ENCODE measurements at regions not wholly inside any gene's neighbourhood (a gene's known extent, or its start where the extent isn't known, plus 50 kb on each side); places are given as distances from the start of the nearest gene placed in this dataset.

- no peak for TF ChIP-seq CTCF (IDR thresholded peaks at IDR 0.05; ENCODE audit: unreplicated experiment)
- Mint-ChIP-seq H3K36me3 (ENCODE audit: low read depth, unreplicated experiment) (no peaks in the 10 kb centered on the region), H3K4me3 (ENCODE audit: unreplicated experiment) (no peak overlapping the region), H3K27me3 (ENCODE audit: unreplicated experiment) (no peaks in the 10 kb centered on the region), H3K9me3 (ENCODE audit: unreplicated experiment) (peaks cover 5% of the 10 kb centered on the region), H3K27ac (ENCODE audit: unreplicated experiment) (no peak overlapping the region), H3K4me1 (ENCODE audit: unreplicated experiment) (no peaks in the 10 kb centered on the region)
- DNase-seq (ENCODE audit: low spot score), result no peak
Observed at GRCh38 chr2:379778-380177, 91.9 kb upstream of the ALKAL2 start.

DNA sequence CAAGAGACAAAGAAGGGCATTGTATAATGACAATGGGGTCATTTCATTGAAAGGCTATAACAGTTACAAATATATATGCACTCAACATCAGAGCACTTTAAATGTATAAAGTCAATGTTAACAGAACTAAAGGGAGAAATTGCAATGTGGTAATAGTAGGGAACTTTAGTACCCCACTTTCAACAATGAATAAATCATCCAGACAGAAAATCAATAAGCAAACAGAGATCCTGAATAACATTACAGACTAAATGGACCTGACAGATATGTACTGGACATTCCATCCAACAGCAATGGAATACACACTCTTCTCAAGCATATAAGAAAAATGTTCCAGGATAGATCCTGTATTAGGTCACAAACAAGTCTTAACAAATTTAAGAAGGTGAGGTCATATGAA is 90.5 kb upstream of the ALKAL2 start:
- TF ChIP-seq CTCF (IDR thresholded peaks at IDR 0.05; ENCODE audit: unreplicated experiment), result no peak
- Mint-ChIP-seq H3K36me3 (ENCODE audit: low read depth, unreplicated experiment) (no peaks in the 10 kb centered on the region), H3K4me3 (ENCODE audit: unreplicated experiment) (no peak overlapping the region), H3K9me3 (ENCODE audit: unreplicated experiment) (peaks cover 5% of the 10 kb centered on the region), H3K27me3 (ENCODE audit: unreplicated experiment) (peaks cover 3% of the 10 kb centered on the region), H3K27ac (ENCODE audit: unreplicated experiment) (no peak overlapping the region), H3K4me1 (ENCODE audit: unreplicated experiment) (no peaks in the 10 kb centered on the region)
- DNase-seq (ENCODE audit: low spot score), result no peak

DNA sequence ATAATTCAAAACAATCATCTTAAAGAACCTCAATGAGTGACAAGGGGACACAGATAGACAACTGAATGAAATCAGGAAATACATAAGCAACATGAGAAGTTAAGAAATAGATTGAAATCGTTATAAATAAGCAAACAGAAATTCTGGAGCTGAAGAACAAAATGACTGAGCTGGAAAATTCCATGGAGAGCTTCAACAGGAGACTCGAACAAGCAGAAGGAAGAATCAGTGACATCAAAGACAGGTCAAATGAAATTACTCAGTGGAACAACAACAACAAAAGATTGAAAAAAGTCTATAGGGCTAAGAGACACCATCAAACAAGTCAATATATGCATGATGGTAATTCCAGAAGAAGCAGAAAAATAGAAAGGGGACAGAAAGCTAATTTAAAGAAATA is 89.5 kb upstream of the ALKAL2 start:
- no peak for DNase-seq (ENCODE audit: low spot score)
- TF ChIP-seq CTCF (IDR thresholded peaks at IDR 0.05; ENCODE audit: unreplicated experiment), result no peak
- Mint-ChIP-seq H3K27ac (ENCODE audit: unreplicated experiment) (no peak overlapping the region), H3K27me3 (ENCODE audit: unreplicated experiment) (peaks cover 3% of the 10 kb centered on the region), H3K4me3 (ENCODE audit: unreplicated experiment) (no peak overlapping the region), H3K36me3 (ENCODE audit: low read depth, unreplicated experiment) (no peaks in the 10 kb centered on the region), H3K4me1 (ENCODE audit: unreplicated experiment) (no peaks in the 10 kb centered on the region), H3K9me3 (ENCODE audit: unreplicated experiment) (peaks cover 5% of the 10 kb centered on the region)

DNA sequence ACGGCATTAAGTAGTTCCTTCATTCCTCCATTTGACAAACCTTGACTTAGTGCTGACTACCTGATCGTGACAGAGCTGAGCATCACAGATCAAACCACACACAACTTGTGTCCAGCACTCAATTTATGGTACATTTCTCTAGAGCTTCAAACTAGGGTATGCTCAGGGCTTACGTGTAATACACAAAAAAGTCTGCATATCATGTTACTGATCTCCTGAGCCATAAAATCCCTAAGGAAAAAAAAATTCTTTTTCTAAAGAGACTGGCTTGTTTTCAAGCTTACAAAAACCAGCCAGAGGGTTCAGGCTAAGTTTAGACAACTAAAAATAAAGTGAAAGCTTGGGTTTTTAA is 88.0 kb upstream of the ALKAL2 start:
- H3K27me3 Mint-ChIP-seq (ENCODE audit: unreplicated experiment), result peaks cover 3% of the 10 kb centered on the region
- H3K36me3 Mint-ChIP-seq (ENCODE audit: low read depth, unreplicated experiment), result no peaks in the 10 kb centered on the region
- TF ChIP-seq CTCF (IDR thresholded peaks at IDR 0.05; ENCODE audit: unreplicated experiment), result no peak
- no peak overlapping the region for H3K4me3 Mint-ChIP-seq (ENCODE audit: unreplicated experiment)
- H3K4me1 Mint-ChIP-seq (ENCODE audit: unreplicated experiment), result no peaks in the 10 kb centered on the region
- peaks cover 5% of the 10 kb centered on the region for H3K9me3 Mint-ChIP-seq (ENCODE audit: unreplicated experiment)
- no peak overlapping the region for H3K27ac Mint-ChIP-seq (ENCODE audit: unreplicated experiment)
- DNase-seq (ENCODE audit: low spot score), result no peak

GRCh38 chr2:375270-375955 is 87.5 kb upstream of the ALKAL2 start:
- H3K36me3 Mint-ChIP-seq (ENCODE audit: low read depth, unreplicated experiment), result no peaks in the 10 kb centered on the region
- DNase-seq (ENCODE audit: low spot score), result no peak
- H3K9me3 Mint-ChIP-seq (ENCODE audit: unreplicated experiment), result peaks cover 5% of the 10 kb centered on the region
- H3K27ac Mint-ChIP-seq (ENCODE audit: unreplicated experiment), result no peak overlapping the region
- no peak overlapping the region for H3K4me3 Mint-ChIP-seq (ENCODE audit: unreplicated experiment)
- H3K27me3 Mint-ChIP-seq (ENCODE audit: unreplicated experiment), result peaks cover 3% of the 10 kb centered on the region
- no peaks in the 10 kb centered on the region for H3K4me1 Mint-ChIP-seq (ENCODE audit: unreplicated experiment)
- no peak for TF ChIP-seq CTCF (IDR thresholded peaks at IDR 0.05; ENCODE audit: unreplicated experiment)

Data from endothelial cell (in vitro differentiated cells).